Ramos (cell line): ENCODE measurements at regions not wholly inside any gene's neighbourhood (a gene's known extent, or its start where the extent isn't known, plus 50 kb on each side); places are given as distances from the start of the nearest gene placed in this dataset.

Experiments used
- in situ Hi-C: fragments of 300-500 bp; cut with MboI; formaldehyde crosslinking; loops from one replicate; pipeline ENCODE4 v1.14.3; 2022; ENCODE audit warnings: low sequenced_read_pairs; ENCODE audit not compliant: unreplicated experiment

- in situ Hi-C loops = no loop called here
Observed at GRCh38 chr2:120613742-120614571, 121.7 kb upstream of the GLI2 start.

GRCh38 chr2:120614901-120615300, 120.8 kb upstream of the GLI2 start:
- in situ Hi-C loops = no loop called here

- in situ Hi-C loops = no loop called here
Observed at GRCh38 chr2:120616261-120616660, 119.4 kb upstream of the GLI2 start.

- in situ Hi-C loops = no loop called here
Observed at GRCh38 chr2:120617055-120617454, 118.6 kb upstream of the GLI2 start.

- in situ Hi-C loops = no loop called here
Observed at GRCh38 chr2:120618830-120619229, 116.8 kb upstream of the GLI2 start.

DNA sequence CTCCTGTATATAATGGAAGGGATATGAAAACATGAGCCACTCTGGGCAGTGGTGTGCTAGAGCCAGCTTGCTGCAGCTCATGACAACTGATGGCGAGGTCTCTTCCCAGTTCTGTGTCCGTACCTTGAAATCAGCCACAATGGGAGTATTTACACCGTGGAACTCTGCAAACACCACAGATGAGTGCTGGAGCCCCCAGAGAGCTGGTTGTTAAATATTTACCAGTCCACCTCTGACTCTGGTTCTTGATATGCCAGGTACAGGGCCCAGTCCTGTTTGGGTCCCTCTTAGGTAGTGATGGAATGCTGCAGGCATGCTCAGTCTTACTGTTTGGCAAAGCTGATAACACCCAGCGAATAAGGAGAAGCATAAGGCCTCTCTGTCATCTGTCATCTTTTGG, 116.1 kb upstream of the GLI2 start:
- in situ Hi-C loops = no loop called here

DNA sequence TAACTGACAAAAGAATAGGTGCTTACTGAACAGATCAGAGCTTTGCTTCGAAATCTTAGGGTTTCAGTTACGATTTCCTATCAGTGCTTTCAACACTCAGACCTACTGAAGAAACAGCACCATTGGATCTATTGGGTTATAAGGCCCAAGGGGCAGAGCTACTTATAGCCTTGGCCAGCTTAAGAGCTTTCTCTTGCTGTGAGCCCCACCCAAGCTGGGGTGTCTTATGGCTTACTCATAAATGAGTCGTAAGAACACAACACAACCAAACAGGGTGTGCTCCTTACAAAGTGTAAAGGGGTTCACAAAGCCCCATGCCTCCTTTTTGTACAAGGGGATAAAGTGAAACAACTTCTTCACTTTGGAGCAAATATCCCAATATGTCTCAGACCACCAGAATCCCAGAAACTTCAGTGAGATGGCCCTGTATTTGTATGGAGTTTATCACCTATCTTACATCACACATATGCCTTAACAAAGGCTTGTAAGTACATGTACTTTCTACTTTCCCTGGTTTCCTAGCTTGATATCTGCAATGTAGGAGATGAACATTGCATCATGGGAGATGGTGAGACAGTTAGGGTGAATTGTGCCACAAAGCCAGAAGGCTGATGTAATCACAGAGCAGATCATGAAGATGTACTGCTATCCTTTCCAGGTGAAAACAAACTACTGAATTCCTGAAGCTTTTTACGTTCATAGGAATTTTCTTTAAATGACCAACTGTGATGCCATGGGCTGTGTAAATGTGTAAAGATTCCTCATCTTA, 115.5 kb upstream of the GLI2 start:
- in situ Hi-C loops = no loop called here

- in situ Hi-C loops = no loop called here
Observed at GRCh38 chr2:120622159-120622869, 113.4 kb upstream of the GLI2 start.

DNA sequence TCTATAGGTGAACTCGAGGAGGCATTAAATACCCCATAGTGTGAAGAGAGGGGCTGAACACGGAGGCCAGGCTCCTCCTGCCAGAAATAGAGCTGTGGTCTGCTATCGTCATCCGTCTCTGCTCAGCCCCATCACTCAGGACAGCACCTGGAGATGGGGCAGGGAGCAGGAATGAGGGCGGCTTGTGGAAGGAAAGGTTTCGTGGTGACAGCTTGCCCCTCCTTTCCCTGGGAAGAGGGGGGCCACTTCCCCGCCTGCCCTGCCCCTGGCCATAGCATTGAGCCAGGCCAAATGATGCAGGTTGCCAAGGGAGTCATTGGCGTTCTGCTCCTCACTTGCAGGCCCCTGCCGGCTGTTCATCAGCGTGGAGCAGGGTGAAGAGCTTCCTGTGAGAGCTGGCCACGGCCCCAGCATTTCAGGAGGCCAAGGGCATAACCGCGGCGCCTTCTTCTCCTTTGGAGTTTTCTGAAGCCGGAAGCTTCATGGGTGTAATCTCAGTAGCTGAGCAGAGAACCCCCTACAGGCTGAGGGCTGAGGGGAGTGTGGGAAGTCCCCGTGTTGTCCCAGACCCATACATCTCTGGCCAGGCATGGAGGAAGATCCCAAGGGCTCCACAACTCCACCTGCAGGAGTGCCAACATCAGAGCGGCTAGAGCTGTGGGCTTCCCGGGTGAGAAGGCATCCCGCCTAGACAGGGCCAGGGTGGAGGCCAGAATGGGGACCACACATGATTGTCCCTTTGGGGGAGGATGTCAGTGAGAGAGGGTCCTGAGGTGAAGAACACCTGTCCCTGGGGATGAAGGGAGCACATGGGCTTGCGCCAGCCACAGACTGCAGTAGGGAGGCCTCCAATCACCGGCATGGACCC, 112.5 kb upstream of the GLI2 start:
- in situ Hi-C loops = no loop called here

DNA sequence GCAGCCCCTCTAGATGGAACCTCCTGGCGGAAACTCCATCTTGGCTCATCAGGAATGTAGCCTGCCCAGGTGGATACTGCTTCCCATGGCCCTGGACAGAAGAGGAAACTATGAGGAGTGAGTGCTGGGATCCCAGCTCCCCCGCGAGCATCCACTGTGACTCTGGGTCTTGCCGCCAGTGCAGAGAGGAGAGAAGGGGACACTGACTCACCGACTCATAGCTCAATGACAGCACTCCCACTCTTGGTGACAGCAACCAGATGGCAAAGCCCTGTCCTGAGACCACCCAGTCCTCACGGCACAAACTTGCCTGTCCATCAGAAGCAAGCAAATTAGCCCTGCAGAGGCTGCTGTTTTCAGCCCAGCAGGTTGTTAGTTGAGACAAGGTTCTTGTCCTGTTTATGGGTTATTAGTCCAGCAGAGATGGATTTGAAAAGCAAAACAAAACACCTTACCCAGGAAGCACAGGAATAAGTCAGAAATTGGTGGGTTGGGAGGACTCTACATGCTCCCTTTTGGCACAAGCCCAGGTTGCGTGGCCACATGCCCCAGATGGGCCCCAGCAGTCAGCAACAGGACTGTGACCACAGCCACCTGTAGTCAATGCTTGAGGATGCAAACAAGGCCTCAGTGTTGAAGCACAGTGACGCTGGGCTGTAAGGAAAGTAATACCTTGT, 111.5 kb upstream of the GLI2 start:
- in situ Hi-C loops = no loop called here

DNA sequence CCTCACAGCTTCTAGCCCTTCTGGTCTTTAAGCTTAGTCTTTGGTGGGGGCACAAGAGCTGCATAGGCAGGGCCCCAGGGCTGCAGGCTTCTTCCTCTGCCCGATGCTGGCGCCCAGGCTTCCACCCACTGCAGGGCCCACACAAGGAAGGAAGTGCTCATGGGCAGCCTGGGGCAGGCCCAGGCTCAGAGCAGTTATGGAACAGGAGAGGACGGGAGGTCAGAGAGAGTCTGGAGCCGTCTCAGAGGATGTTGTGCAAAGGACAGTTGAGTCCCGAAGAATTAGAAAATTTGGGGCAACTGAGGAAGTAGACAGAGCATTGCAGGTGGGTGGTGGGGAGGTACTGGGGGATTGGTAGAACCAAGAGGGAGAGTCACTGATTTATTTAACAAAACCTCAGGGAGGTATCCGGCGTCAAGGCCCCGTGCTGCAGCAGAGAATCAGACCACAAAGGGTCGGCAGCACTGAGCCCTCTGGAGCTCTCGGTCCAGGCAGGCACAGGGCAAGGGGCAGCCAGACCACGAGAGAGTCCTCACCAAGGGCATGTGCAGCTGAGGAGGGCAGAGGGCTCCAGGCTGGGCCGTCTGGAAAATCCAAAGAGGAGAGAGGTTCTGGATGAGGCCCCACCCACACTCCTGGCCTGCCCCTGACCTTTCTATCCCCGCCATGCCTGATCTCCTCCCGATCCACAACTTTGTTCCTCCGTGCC, 110.8 kb upstream of the GLI2 start:
- in situ Hi-C loops = no loop called here

- in situ Hi-C loops = no loop called here
Observed at GRCh38 chr2:120625865-120626560, 109.7 kb upstream of the GLI2 start.

GRCh38 chr2:120626566-120626965, 109.1 kb upstream of the GLI2 start:
- in situ Hi-C loops = no loop called here

GRCh38 chr2:120628248-120628647, 107.4 kb upstream of the GLI2 start:
- in situ Hi-C loops = no loop called here

GRCh38 chr2:120629241-120629895, 106.3 kb upstream of the GLI2 start:
- in situ Hi-C loops = no loop called here

DNA sequence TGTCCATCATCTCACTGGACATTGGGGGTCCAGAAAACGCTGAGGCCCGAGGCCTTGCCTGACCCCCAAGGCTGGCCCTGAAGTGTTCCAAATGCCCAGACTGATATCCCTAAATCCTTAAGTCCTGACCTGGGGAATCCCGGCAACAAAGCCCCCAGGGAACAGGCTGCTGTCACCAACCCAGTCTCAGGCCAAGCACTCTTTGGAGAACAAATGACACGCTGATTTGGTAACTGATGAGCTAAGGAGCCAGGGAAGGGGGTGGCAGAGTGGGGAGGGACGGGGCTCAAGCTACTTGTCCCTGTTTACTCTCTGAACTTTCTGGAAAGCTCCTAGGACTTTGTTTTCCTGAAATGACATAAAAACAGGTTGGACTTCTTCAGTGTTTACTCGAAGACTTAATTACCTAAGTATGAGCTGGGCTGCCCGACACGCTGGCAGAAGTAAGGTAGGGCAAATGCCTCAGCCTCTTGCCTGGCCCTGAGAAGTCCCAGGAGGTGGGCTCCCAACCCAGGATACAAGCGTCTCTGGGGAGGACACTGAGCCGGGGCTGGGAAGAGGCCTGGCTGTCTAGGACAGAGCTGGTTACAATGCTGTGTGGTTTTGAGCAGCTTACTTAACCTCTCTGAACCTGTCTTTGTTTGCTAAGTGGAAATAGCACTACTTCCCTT, 105.5 kb upstream of the GLI2 start:
- in situ Hi-C loops = no loop called here

DNA sequence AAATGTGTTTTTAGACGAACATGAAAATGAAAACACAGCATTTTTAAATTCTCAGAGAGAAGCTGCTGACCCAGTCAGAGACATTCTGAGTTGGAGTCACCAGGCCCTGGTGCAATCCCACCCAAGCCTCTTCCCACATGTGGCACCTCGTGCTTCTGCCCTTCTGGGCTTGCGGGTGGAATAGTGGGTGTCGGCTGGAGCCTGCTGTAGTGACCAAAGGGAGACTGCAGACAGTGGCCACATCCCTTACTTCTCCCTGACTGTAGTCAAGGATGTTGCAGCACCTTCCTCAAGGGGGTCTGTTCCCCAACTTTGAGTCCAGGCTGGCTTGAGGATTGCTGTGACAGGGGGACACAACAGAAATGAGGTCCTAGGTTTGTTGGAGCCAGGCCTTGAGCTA, 104.4 kb upstream of the GLI2 start:
- in situ Hi-C loops = no loop called here
